BJ (cell line): ENCODE measurements at regions not wholly inside any gene's neighbourhood (a gene's known extent, or its start where the extent isn't known, plus 50 kb on each side); places are given as distances from the start of the nearest gene placed in this dataset.

Experiments
- CTCF ChIA-PET: fragments of 350-600 bp; formaldehyde crosslinking; extraction: SDS; loops from one replicate; lab custom pipeline; 2021; ENCODE audit warnings: antibody characterized with exemption, inconsistent platforms; lab: Yijun Ruan, JAX
- POLR2A ChIA-PET: fragments of 300-600 bp; sonication (Branson Sonifier 250); formaldehyde crosslinking; extraction: SDS; loops from one replicate; lab custom pipeline; 2021; ENCODE audit warnings: antibody characterized with exemption; lab: Charles Lee
- DNase-seq: peaks from one replicate; pipeline ENCODE4 v3.0.0-alpha.2; 2011; ENCODE audit warnings: low read depth
- H3K27me3 ChIP-seq: 2 replicates; pipeline ENCODE4 v1.6.0; 2011; ENCODE audit warnings: low read length; ENCODE audit not compliant: control insufficient read depth, insufficient read depth
- H3K36me3 ChIP-seq: 2 replicates; pipeline ENCODE4 v1.5.1; 2011; ENCODE audit warnings: low read length; ENCODE audit not compliant: control insufficient read depth, insufficient read depth
- H3K4me3 ChIP-seq: 2 replicates; pipeline ENCODE4 v1.5.1; 2011; ENCODE audit warnings: low read depth, mild to moderate bottlenecking, control low read depth, low read length
- TF ChIP-seq, protein P1 (sequence below): IDR thresholded peaks from 2 replicates; pipeline ENCODE4 v1.5.1; 2011; ENCODE audit warnings: low read depth, mild to moderate bottlenecking, control low read depth, inconsistent platforms, low read length, moderate library complexity; ENCODE audit not compliant: insufficient read depth

DNA sequence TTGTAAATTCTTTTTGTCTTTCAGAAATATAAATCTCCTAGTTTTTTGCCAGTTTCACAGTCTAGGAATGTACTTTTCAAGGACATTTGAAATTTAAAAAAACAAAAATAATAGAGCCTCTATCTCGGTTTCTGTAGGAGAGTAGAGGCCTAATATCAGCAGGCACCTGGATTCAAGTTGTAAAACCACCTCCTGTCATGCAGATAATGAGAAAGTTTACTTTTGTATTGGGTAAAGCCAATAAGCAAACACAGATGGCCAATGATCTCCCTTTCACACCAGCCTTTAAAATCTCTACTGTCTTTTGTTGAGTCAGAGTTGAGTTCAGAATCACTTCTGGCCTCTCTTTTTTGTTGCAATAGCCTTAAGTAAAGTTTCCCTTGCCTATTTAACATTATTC is 1499.9 kb downstream of the PCDH18 start:
- Histone ChIP-seq H3K36me3 (no peaks in the 10 kb centered on the region), H3K4me3 (no peak overlapping the region), H3K27me3 (no peaks in the 10 kb centered on the region)
- no peak for DNase-seq
- TF ChIP-seq, protein P1, sequence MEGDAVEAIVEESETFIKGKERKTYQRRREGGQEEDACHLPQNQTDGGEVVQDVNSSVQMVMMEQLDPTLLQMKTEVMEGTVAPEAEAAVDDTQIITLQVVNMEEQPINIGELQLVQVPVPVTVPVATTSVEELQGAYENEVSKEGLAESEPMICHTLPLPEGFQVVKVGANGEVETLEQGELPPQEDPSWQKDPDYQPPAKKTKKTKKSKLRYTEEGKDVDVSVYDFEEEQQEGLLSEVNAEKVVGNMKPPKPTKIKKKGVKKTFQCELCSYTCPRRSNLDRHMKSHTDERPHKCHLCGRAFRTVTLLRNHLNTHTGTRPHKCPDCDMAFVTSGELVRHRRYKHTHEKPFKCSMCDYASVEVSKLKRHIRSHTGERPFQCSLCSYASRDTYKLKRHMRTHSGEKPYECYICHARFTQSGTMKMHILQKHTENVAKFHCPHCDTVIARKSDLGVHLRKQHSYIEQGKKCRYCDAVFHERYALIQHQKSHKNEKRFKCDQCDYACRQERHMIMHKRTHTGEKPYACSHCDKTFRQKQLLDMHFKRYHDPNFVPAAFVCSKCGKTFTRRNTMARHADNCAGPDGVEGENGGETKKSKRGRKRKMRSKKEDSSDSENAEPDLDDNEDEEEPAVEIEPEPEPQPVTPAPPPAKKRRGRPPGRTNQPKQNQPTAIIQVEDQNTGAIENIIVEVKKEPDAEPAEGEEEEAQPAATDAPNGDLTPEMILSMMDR, result no peak
- ChIA-PET POLR2A (no interaction called here), CTCF (no interaction called here)

DNA sequence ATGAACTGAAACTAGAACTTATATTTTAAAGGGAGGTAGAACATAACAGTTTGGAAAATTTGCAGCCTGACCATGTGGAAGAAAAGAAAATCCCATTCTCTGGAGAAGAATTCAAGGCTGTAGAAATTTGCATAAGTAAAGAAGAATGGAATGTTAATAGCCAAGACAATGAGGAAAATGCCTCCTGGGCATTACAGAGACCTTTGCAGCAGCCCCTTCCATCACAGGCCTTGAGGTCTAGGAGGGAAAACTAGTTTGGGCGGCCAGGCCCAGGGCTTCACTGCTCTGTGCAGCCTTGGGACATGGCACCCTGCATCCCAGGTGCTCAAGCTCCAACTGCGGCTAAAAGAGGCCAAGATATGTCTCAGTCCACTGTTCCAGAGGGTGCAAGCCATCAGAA is 1506.8 kb downstream of the PCDH18 start:
- Histone ChIP-seq H3K36me3 (no peaks in the 10 kb centered on the region), H3K27me3 (no peaks in the 10 kb centered on the region), H3K4me3 (no peak overlapping the region)
- CTCF ChIA-PET, result no interaction called here
- POLR2A ChIA-PET, result no interaction called here
- TF ChIP-seq, protein P1, result no peak
- DNase-seq, result no peak

DNA sequence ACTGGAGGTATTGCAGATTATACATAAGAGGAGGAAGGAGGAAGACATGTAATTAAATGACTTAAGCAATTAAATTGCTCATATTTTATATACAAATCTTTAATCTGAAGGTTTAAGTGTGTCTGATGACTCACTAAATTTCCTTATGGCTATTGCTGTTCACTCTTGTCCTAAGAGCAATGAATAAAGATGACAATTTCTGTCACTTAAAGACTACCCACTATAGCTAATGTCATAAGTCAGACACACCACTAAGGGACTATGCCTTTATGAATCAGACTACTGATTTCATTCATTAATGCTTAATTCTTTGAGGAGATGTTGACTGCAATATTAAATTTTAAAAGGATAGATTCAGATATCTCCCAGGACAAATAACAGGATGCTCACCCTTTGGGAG is 1514.7 kb downstream of the PCDH18 start:
- ChIA-PET POLR2A (no interaction called here), CTCF (no interaction called here)
- Histone ChIP-seq H3K27me3 (no peaks in the 10 kb centered on the region), H3K36me3 (no peaks in the 10 kb centered on the region), H3K4me3 (no peak overlapping the region)
- TF ChIP-seq, protein P1, result no peak
- no peak for DNase-seq

DNA sequence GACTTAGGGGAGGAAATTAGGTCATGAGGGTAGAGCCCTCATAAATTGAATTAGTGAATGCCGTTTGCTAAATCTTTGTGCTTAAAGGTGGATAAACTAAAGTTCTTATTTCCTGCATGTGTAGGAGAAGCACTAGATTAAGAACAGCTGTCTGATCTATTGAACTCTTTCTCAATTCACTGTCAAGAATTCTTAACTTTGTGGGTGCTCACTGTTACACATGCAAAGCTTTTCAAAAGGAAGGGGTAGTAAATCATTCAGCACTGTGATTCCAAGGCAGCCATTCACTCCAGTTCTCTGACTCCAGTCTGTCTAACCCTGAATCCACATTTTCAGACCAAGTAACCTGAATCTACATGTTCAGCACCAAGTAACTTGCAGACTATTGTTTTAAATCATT is 1520.1 kb downstream of the PCDH18 start:
- no peaks in the 10 kb centered on the region for H3K36me3 ChIP-seq
- POLR2A ChIA-PET, result no interaction called here
- H3K27me3 ChIP-seq, result no peaks in the 10 kb centered on the region
- CTCF ChIA-PET, result no interaction called here
- TF ChIP-seq, protein P1, result no peak
- no peak for DNase-seq
- H3K4me3 ChIP-seq, result no peak overlapping the region

- TF ChIP-seq, protein P1, result no peak
- POLR2A ChIA-PET, result no interaction called here
Measured at GRCh38 chr4:136009258-136009832, 1522.9 kb downstream of the PCDH18 start.

More at GRCh38 chr4:136009258-136009832, 1522.9 kb downstream of the PCDH18 start:
- H3K4me3 ChIP-seq, result no peak overlapping the region
- no peaks in the 10 kb centered on the region for H3K36me3 ChIP-seq
- DNase-seq, result no peak
- H3K27me3 ChIP-seq, result no peaks in the 10 kb centered on the region
- CTCF ChIA-PET, result no interaction called here
